ENCODE measurements at regions not wholly inside any gene's neighbourhood (a gene's known extent, or its start where the extent isn't known, plus 50 kb on each side); places are given as distances from the start of the nearest gene placed in this dataset.

GRCh38 chrX:110418316-110419235, 59.9 kb downstream of the RTL9 start:
- no peak for ATAC-seq (ENCODE audit: low read depth)
- Mint-ChIP-seq H3K9me3 (no peaks in the 10 kb centered on the region), H3K4me3 (no peak overlapping the region), H3K36me3 (ENCODE audit: low read depth) (no peaks in the 10 kb centered on the region), H3K27ac (no peak overlapping the region), H3K27me3 (peaks cover 1% of the 10 kb centered on the region), H3K4me1 (peaks cover under 1% of the 10 kb centered on the region)
- no peak for DNase-seq
- ChIA-PET CTCF (interaction anchor here (0.8 to 2.2 kb wide), 2 partner anchors 250 to 262 kb away, joined by 3 to 5 read pairs; no protein-coding TSS in a partner anchor), POLR2A (no interaction called here)
- intact Hi-C loops (cut with micrococcal nuclease), result no loop called here
- no peak for TF ChIP-seq CTCF (IDR thresholded peaks at IDR 0.05)

- intact Hi-C loops (cut with micrococcal nuclease), result no loop called here
- DNase-seq, result no peak
Measured at GRCh38 chrX:110419512-110419911, 60.9 kb downstream of the RTL9 start.

GRCh38 chrX:110420771-110421499, 62.3 kb downstream of the RTL9 start:
- TF ChIP-seq CTCF (IDR thresholded peaks at IDR 0.05), result no peak
- Mint-ChIP-seq H3K27ac (no peak overlapping the region), H3K36me3 (ENCODE audit: low read depth) (no peaks in the 10 kb centered on the region), H3K4me3 (no peak overlapping the region), H3K27me3 (peaks cover 1% of the 10 kb centered on the region), H3K4me1 (no peaks in the 10 kb centered on the region), H3K9me3 (no peaks in the 10 kb centered on the region)
- ATAC-seq (ENCODE audit: low read depth) (no peak), DNase-seq (no peak)
- POLR2A ChIA-PET, result no interaction called here
- intact Hi-C loops (cut with micrococcal nuclease), result no loop called here
- CTCF ChIA-PET, result no interaction called here

More at GRCh38 chrX:110419512-110419911, 60.9 kb downstream of the RTL9 start:
- Mint-ChIP-seq H3K36me3 (ENCODE audit: low read depth) (no peaks in the 10 kb centered on the region), H3K27me3 (peaks cover 1% of the 10 kb centered on the region), H3K4me3 (no peak overlapping the region), H3K27ac (no peak overlapping the region), H3K4me1 (no peaks in the 10 kb centered on the region), H3K9me3 (no peaks in the 10 kb centered on the region)
- no peak for TF ChIP-seq CTCF (IDR thresholded peaks at IDR 0.05)
- ChIA-PET CTCF (interaction anchor here (0.8 kb wide), 1 partner anchor 251 kb away, joined by 3 read pairs; no protein-coding TSS in a partner anchor), POLR2A (no interaction called here)
- ATAC-seq (ENCODE audit: low read depth), result no peak

- CTCF ChIA-PET, result no interaction called here
- Mint-ChIP-seq H3K36me3 (ENCODE audit: low read depth) (no peaks in the 10 kb centered on the region), H3K4me1 (no peaks in the 10 kb centered on the region), H3K27ac (no peak overlapping the region), H3K9me3 (no peaks in the 10 kb centered on the region), H3K4me3 (no peak overlapping the region), H3K27me3 (peaks cover 1% of the 10 kb centered on the region)
- DNase-seq (no peak), ATAC-seq (ENCODE audit: low read depth) (no peak)
- no peak for TF ChIP-seq CTCF (IDR thresholded peaks at IDR 0.05)
- POLR2A ChIA-PET, result no interaction called here
- intact Hi-C loops (cut with micrococcal nuclease), result no loop called here
Measured at GRCh38 chrX:110421500-110422455, 63.1 kb downstream of the RTL9 start.
